Astrocyte of the cerebellum (primary cell): ENCODE measurements at regions not wholly inside any gene's neighbourhood (a gene's known extent, or its start where the extent isn't known, plus 50 kb on each side); places are given as distances from the start of the nearest gene placed in this dataset.
"Not testable (repeated sequence)": the region's sequence is repeated elsewhere in the genome, so short reads cannot be mapped to it uniquely, and the experiment has no call there.

Source experiments
- DNase-seq: peaks from one replicate; pipeline ENCODE4 v3.0.0-alpha.2; 2011; ENCODE audit warnings: low read depth
- H3K4me3 ChIP-seq: 2 replicates; pipeline ENCODE4 v1.5.1; 2011; ENCODE audit warnings: mild to moderate bottlenecking, low read depth, low read length, moderate library complexity
- CTCF ChIP-seq: IDR thresholded peaks from 2 replicates; pipeline ENCODE4 v1.5.1; 2012; ENCODE audit warnings: low read length, low read depth, moderate library complexity, mild to moderate bottlenecking; ENCODE audit errors: missing control alignments
- in situ Hi-C: cut with HindIII; loops from 2 replicates; pipeline ENCODE4 v1.10.0; 2017; ENCODE audit warnings: low sequenced_read_pairs

GRCh38 chr12:131298526-131299369 is 345.0 kb downstream of the ADGRD1 start:
- H3K4me3 ChIP-seq, in situ Hi-C loops, DNase-seq: not testable (repeated sequence)

- in situ Hi-C loops, H3K4me3 ChIP-seq, DNase-seq: not testable (repeated sequence)
Measured at GRCh38 chr12:131299370-131299701, 345.6 kb downstream of the ADGRD1 start.

GRCh38 chr12:131303576-131303975 is 349.9 kb downstream of the ADGRD1 start:
- in situ Hi-C loops, H3K4me3 ChIP-seq, DNase-seq: not testable (repeated sequence)

DNA sequence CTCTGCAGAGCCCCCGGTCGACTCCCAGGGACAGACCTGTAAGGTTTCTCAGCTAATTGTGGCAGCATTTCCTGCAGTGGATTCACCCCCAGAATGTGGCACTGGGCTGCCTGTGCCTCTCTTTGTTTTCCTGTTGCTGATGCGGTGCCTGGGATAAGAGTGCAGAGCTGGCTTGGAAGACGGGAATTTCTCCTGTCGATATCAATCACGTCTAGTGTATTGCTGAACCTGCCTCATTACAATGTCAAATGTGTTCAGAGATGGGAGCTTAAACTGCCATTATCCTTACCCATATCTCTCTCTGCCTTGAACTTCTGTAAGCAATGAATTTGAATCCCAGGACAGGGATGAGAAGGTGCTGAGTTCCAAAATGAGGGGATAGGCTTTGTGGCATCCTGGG is 350.9 kb downstream of the ADGRD1 start:
- in situ Hi-C loops, H3K4me3 ChIP-seq, DNase-seq: not testable (repeated sequence)

- in situ Hi-C loops, result no loop called here
- no peak overlapping the region for H3K4me3 ChIP-seq
- no peak for DNase-seq
- TF ChIP-seq CTCF, result no peak
Measured at GRCh38 chr12:131309700-131310099, 356.0 kb downstream of the ADGRD1 start.

GRCh38 chr12:131310227-131310969 is 356.7 kb downstream of the ADGRD1 start:
- H3K4me3 ChIP-seq, DNase-seq, in situ Hi-C loops: not testable (repeated sequence)

DNA sequence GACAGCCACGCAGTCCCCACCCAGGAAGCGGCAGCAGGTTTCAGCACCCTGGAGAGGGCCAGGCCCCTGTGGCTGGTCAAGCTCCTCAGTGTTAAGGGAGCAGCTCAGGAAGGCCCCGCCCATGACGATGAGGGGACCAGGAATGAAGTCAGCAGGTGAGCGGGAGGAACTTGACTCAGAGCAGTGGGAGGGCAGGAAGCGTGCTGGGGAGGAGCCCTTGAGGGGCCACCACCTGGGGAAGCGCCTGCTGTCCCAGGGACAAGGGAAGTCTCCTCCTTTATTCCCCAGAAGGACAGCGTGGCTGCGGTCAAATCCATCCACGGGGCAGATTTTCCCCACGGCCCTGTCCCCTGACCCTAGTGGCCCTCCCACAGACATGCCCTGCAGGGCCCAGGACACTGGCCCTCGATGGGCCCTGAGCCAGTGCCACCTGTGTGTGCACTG is 357.6 kb downstream of the ADGRD1 start:
- in situ Hi-C loops, H3K4me3 ChIP-seq, DNase-seq: not testable (repeated sequence)

GRCh38 chr12:131311764-131312163 is 358.1 kb downstream of the ADGRD1 start:
- TF ChIP-seq CTCF, result no peak
- H3K4me3 ChIP-seq, result no peak overlapping the region
- DNase-seq, result no peak
- in situ Hi-C loops, result no loop called here

- H3K4me3 ChIP-seq, in situ Hi-C loops, DNase-seq: not testable (repeated sequence)
Measured at GRCh38 chr12:131312382-131312781, 358.7 kb downstream of the ADGRD1 start.

DNA sequence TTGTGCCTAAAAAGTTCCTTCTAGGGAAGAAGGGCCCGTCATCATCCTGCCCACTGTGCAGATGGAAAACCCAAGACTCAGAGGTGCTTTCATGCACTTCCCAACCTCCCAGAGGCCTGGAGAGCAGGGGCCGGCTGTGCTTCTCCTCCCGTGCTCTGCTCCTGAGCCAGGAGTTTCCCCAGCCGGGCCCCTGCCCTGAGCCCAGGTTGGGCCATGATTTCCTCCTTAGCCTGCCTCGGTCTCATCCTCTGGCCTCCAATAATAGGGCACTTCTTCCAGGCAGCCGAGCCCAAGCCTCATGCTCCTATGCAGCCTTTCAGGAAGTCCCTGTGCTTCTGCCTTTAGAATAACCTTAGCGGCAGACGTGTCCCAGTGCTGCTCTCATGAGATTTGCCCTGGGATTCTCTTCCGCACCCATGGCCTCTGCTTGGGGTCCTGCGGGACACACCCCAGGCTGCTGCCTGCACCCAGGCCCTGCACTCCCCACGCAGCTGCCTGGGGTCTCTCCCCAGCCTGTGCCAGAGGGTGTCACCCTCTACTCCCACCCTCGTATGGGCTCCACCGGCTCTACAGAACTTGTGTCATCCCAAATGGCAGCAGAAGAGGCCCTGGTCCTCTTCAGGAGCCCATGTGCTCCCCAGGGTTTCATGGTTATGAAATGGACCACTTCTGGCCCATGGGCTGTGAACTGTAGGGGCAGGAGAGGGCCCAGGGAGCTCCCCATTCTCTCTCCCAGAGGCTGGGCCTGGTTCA is 359.3 kb downstream of the ADGRD1 start:
- in situ Hi-C loops, result no loop called here

More for the DNA sequence above, 359.3 kb downstream of the ADGRD1 start:
- no peak for DNase-seq
- no peak overlapping the region for H3K4me3 ChIP-seq
- TF ChIP-seq CTCF, result no peak
